Chondrocyte (in vitro differentiated cells): ENCODE measurements at regions not wholly inside any gene's neighbourhood (a gene's known extent, or its start where the extent isn't known, plus 50 kb on each side); places are given as distances from the start of the nearest gene placed in this dataset.

Experiments
- DNase-seq: peaks from one replicate; pipeline ENCODE4 v3.0.0; 2021; ENCODE audit warnings: mixed read lengths, low spot score
- H3K27ac Mint-ChIP-seq: one replicate; pipeline ENCODE4 v1.8.0; 2021; ENCODE audit warnings: mild to moderate bottlenecking, moderate library complexity, mixed read lengths; ENCODE audit not compliant: unreplicated experiment
- H3K27me3 Mint-ChIP-seq: 2 replicates; pipeline ENCODE4 v1.8.0; 2021; ENCODE audit warnings: low read depth, mixed read lengths
- H3K36me3 Mint-ChIP-seq: 2 replicates; pipeline ENCODE4 v1.8.0; 2021; ENCODE audit warnings: low read depth, mixed read lengths
- H3K4me1 Mint-ChIP-seq: 2 replicates; pipeline ENCODE4 v1.8.0; 2021; ENCODE audit warnings: low read depth, mild to moderate bottlenecking, mixed read lengths
- H3K4me3 Mint-ChIP-seq: one replicate; pipeline ENCODE4 v1.8.0; 2021; ENCODE audit warnings: mild to moderate bottlenecking, moderate library complexity, mixed read lengths; ENCODE audit not compliant: unreplicated experiment
- H3K9me3 Mint-ChIP-seq: 2 replicates; pipeline ENCODE4 v1.8.0; 2021; ENCODE audit warnings: low read depth, mixed read lengths
- CTCF ChIP-seq: fragments of 200-600 bp; sonication (generic); IDR thresholded peaks from 2 replicates; pipeline ENCODE4 v1.5.0; 2021; ENCODE audit warnings: antibody characterized with exemption, mild to moderate bottlenecking, moderate library complexity

GRCh38 chr15:38154837-38155236 is 97.8 kb upstream of the SPRED1 start:
- DNase-seq, result no peak
- H3K27ac Mint-ChIP-seq, result no peak overlapping the region
- peaks cover 9% of the 10 kb centered on the region for H3K36me3 Mint-ChIP-seq
- H3K4me3 Mint-ChIP-seq, result no peak overlapping the region
- peaks cover 40% of the 10 kb centered on the region for H3K9me3 Mint-ChIP-seq
- H3K27me3 Mint-ChIP-seq, result no peaks in the 10 kb centered on the region
- no peak for TF ChIP-seq CTCF
- no peaks in the 10 kb centered on the region for H3K4me1 Mint-ChIP-seq

- no peak for DNase-seq
- H3K9me3 Mint-ChIP-seq, result no peaks in the 10 kb centered on the region
- H3K36me3 Mint-ChIP-seq, result no peaks in the 10 kb centered on the region
- no peak overlapping the region for H3K4me3 Mint-ChIP-seq
- TF ChIP-seq CTCF, result no peak
- H3K4me1 Mint-ChIP-seq, result no peaks in the 10 kb centered on the region
- H3K27me3 Mint-ChIP-seq, result peaks cover 2% of the 10 kb centered on the region
- H3K27ac Mint-ChIP-seq, result no peak overlapping the region
Observed at GRCh38 chr15:38163658-38164057, 89.0 kb upstream of the SPRED1 start.

GRCh38 chr15:38164061-38164460 is 88.6 kb upstream of the SPRED1 start:
- no peaks in the 10 kb centered on the region for H3K36me3 Mint-ChIP-seq
- H3K27ac Mint-ChIP-seq, result no peak overlapping the region
- TF ChIP-seq CTCF, result no peak
- H3K9me3 Mint-ChIP-seq, result no peaks in the 10 kb centered on the region
- peaks cover 2% of the 10 kb centered on the region for H3K27me3 Mint-ChIP-seq
- no peaks in the 10 kb centered on the region for H3K4me1 Mint-ChIP-seq
- DNase-seq, result no peak
- no peak overlapping the region for H3K4me3 Mint-ChIP-seq

- H3K9me3 Mint-ChIP-seq, result no peaks in the 10 kb centered on the region
- no peak overlapping the region for H3K27ac Mint-ChIP-seq
- no peak for DNase-seq
- H3K4me1 Mint-ChIP-seq, result no peaks in the 10 kb centered on the region
- no peaks in the 10 kb centered on the region for H3K36me3 Mint-ChIP-seq
- H3K4me3 Mint-ChIP-seq, result no peak overlapping the region
- no peak for TF ChIP-seq CTCF
- peaks cover 2% of the 10 kb centered on the region for H3K27me3 Mint-ChIP-seq
Observed at GRCh38 chr15:38164507-38164906, 88.1 kb upstream of the SPRED1 start.

- TF ChIP-seq CTCF, result no peak
- H3K27ac Mint-ChIP-seq, result no peak overlapping the region
Observed at GRCh38 chr15:38168467-38169070, 84.1 kb upstream of the SPRED1 start.

More at GRCh38 chr15:38168467-38169070, 84.1 kb upstream of the SPRED1 start:
- DNase-seq, result no peak
- no peaks in the 10 kb centered on the region for H3K4me1 Mint-ChIP-seq
- H3K36me3 Mint-ChIP-seq, result no peaks in the 10 kb centered on the region
- no peaks in the 10 kb centered on the region for H3K9me3 Mint-ChIP-seq
- H3K27me3 Mint-ChIP-seq, result no peaks in the 10 kb centered on the region
- H3K4me3 Mint-ChIP-seq, result no peak overlapping the region
